ENCODE measurements at regions not wholly inside any gene's neighbourhood (a gene's known extent, or its start where the extent isn't known, plus 50 kb on each side); places are given as distances from the start of the nearest gene placed in this dataset.

- TF ChIP-seq POLR2AphosphoS5 (IDR thresholded peaks at IDR 0.05; ENCODE audit: borderline replicate concordance, low read depth, low read length), result no peak
- no peak for TF ChIP-seq EZH2 (IDR thresholded peaks at IDR 0.05)
- TF ChIP-seq FOXP2 (optimal IDR thresholded peaks at IDR 0.05; ENCODE audit: control extremely low read depth, extremely low read length, insufficient read depth), result no peak
Measured at GRCh38 chr22:48811885-48812284, 1015.8 kb downstream of the BRD1 start.
